GM12878 (cell line): ENCODE measurements at regions not wholly inside any gene's neighbourhood (a gene's known extent, or its start where the extent isn't known, plus 50 kb on each side); places are given as distances from the start of the nearest gene placed in this dataset.

Experiments used
- ATAC-seq: fragments of 200-7000 bp; cut with Tn5 transposase; 3 replicates; pipeline ENCODE4 v1.9.1; 2020; ENCODE audit warnings: mild to moderate bottlenecking, moderate library complexity
- BruUV-seq: library from RNA; stranded (reverse); fragments of 400-500 nt; replicated peaks from 2 replicates; lab custom pipeline; 2021; lab: Mats Ljungman, UMichigan
- CTCF ChIA-PET: fragments of 300-600 bp; sonication (Branson Sonifier 250); formaldehyde crosslinking; extraction: SDS; loops from one replicate; lab custom pipeline; 2021; ENCODE audit warnings: inconsistent platforms; lab: Yijun Ruan, JAX
- POLR2A ChIA-PET: fragments of 350-600 bp; formaldehyde crosslinking; extraction: SDS; loops from one replicate; lab custom pipeline; 2021; ENCODE audit warnings: inconsistent platforms; lab: Charles Lee
- RAD21 ChIA-PET: fragments of 300-600 bp; sonication (Branson Sonifier 250); formaldehyde crosslinking; loops from one replicate; lab custom pipeline; 2023; ENCODE audit warnings: antibody characterized with exemption; ENCODE audit not compliant: unreplicated experiment; lab: Charles Lee
- SMC1A ChIA-PET: fragments of 300-600 bp; sonication (Branson Sonifier 250); formaldehyde crosslinking; loops from one replicate; lab custom pipeline; 2023; ENCODE audit not compliant: unreplicated experiment, uncharacterized antibody; lab: Charles Lee
- DNase-seq: peaks from one replicate; pipeline ENCODE4 v3.0.0-alpha.2; 2011; ENCODE audit warnings: low read depth, low spot score
- FAIRE-seq: peaks from 3 replicates; lab custom pipeline; 2011; peaks lifted over from hg19 to GRCh38; lab: Jason Lieb, UNC
- H2AFZ ChIP-seq: 2 replicates; pipeline ENCODE4 v1.6.0; 2011; ENCODE audit warnings: low read depth, low read length, control low read depth; ENCODE audit not compliant: control insufficient read depth
- H3K27ac ChIP-seq: 2 replicates; pipeline ENCODE4 v1.5.1; 2011; ENCODE audit warnings: control low read depth; ENCODE audit not compliant: control insufficient read depth, insufficient read depth
- H3K27me3 ChIP-seq, 2 experiments: replicated peaks in 1 of 2; 2 replicates each; pipeline versions ENCODE4 v1.6.0 to v1.6.1; 2011; ENCODE audit warnings: low read length in 1 of 2; ENCODE audit not compliant: control insufficient read depth in 2 of 2, insufficient read depth in 2 of 2
- H3K36me3 ChIP-seq, 2 experiments: 2 replicates each; pipeline ENCODE4 v1.5.1; 2011; ENCODE audit warnings: low read length in 1 of 2; ENCODE audit not compliant: control insufficient read depth in 2 of 2, insufficient read depth in 2 of 2
- H3K4me1 ChIP-seq: 2 replicates; pipeline ENCODE4 v1.6.1; 2011; ENCODE audit warnings: mild to moderate bottlenecking, low read length, moderate library complexity, mixed read lengths; ENCODE audit not compliant: control insufficient read depth, insufficient read depth
- H3K4me2 ChIP-seq: 2 replicates; pipeline ENCODE4 v1.6.0; 2011; ENCODE audit warnings: control low read depth; ENCODE audit not compliant: control insufficient read depth, insufficient read depth
- H3K4me3 ChIP-seq: fragments of 200-600 bp; sonication (generic); 2 replicates; pipeline ENCODE4 v1.5.1; 2016
- H3K79me2 ChIP-seq: 2 replicates; pipeline ENCODE4 v1.6.0; 2011; ENCODE audit warnings: low read length; ENCODE audit not compliant: control insufficient read depth, insufficient read depth
- H3K9ac ChIP-seq: 2 replicates; pipeline ENCODE4 v1.8.0; 2011; ENCODE audit warnings: low read length, control low read depth, mixed read lengths; ENCODE audit not compliant: control insufficient read depth, insufficient read depth
- H3K9me3 ChIP-seq: replicated peaks from 3 replicates; pipeline ENCODE4 v1.5.1; 2011; ENCODE audit warnings: mild to moderate bottlenecking, low read length; ENCODE audit not compliant: control insufficient read depth, insufficient read depth
- H4K20me1 ChIP-seq: 2 replicates; pipeline ENCODE4 v1.6.0; 2011; ENCODE audit not compliant: control insufficient read depth, insufficient read depth
- ATF7 ChIP-seq: fragments of 450-650 bp; IDR thresholded peaks from 2 replicates; pipeline ENCODE4 v1.6.1; 2016; ENCODE audit warnings: low read depth, mild to moderate bottlenecking
- BMI1 ChIP-seq: fragments of 450-650 bp; IDR thresholded peaks from 2 replicates; pipeline ENCODE4 v1.6.1; 2016; ENCODE audit warnings: mild to moderate bottlenecking, moderate library complexity, borderline replicate concordance
- CEBPB ChIP-seq, 2 experiments: fragments of 150-350 bp in 1 of 2; IDR thresholded peaks; 2 replicates each; pipeline ENCODE4 v1.6.1; 2012 to 2014; ENCODE audit warnings: low read depth in 2 of 2, low read length in 2 of 2, borderline replicate concordance in 1 of 2, inconsistent platforms in 1 of 2
- CHD1 ChIP-seq: IDR thresholded peaks from 2 replicates; pipeline ENCODE4 v1.6.1; 2012; ENCODE audit warnings: low read depth, low read length, improper control_type of control experiment
- HCFC1 ChIP-seq: fragments of 150-350 bp; IDR thresholded peaks from 2 replicates; pipeline ENCODE4 v1.6.1; 2014; ENCODE audit warnings: low read length
- HDAC2 ChIP-seq: fragments of 200-600 bp; sonication (generic); IDR thresholded peaks from 2 replicates; pipeline ENCODE4 v1.6.1; 2017
- JUND ChIP-seq: IDR thresholded peaks from 2 replicates; pipeline ENCODE4 v1.6.1; 2012; ENCODE audit warnings: low read depth, mild to moderate bottlenecking, low read length, improper control_type of control experiment, moderate library complexity
- MYC ChIP-seq: IDR thresholded peaks from 2 replicates; pipeline ENCODE4 v1.6.1; 2011; ENCODE audit warnings: mild to moderate bottlenecking, low read length, moderate library complexity, inconsistent platforms; ENCODE audit not compliant: insufficient read depth, insufficient replicate concordance, insufficient read length, severe bottlenecking
- NR2C2 ChIP-seq: IDR thresholded peaks from 2 replicates; pipeline ENCODE4 v1.6.1; 2011; ENCODE audit warnings: borderline replicate concordance, low read depth; ENCODE audit not compliant: control insufficient read depth, insufficient read length
- PBX3 ChIP-seq: IDR thresholded peaks from 2 replicates; pipeline ENCODE4 v1.6.1; 2011; ENCODE audit warnings: mild to moderate bottlenecking, low read depth, low read length, moderate library complexity; ENCODE audit not compliant: insufficient replicate concordance
- REST ChIP-seq: IDR thresholded peaks from 2 replicates; pipeline ENCODE4 v1.6.1; 2012; ENCODE audit warnings: mild to moderate bottlenecking, low read depth, low read length
- SMAD5 ChIP-seq: IDR thresholded peaks from 2 replicates; pipeline ENCODE4 v1.6.1; 2016; ENCODE audit warnings: antibody characterized with exemption, low read depth
- SMARCA5 ChIP-seq: fragments of 450-650 bp; IDR thresholded peaks from 2 replicates; pipeline ENCODE4 v1.6.1; 2017; ENCODE audit warnings: mild to moderate bottlenecking
- USF1 ChIP-seq: IDR thresholded peaks from 2 replicates; pipeline ENCODE4 v1.6.1; 2011; ENCODE audit warnings: borderline replicate concordance, low read depth, mild to moderate bottlenecking, moderate library complexity, mixed read lengths, low read length; ENCODE audit not compliant: insufficient read depth; ENCODE audit errors: extremely low read length
- ZBTB11 ChIP-seq: fragments of 450-650 bp; formaldehyde crosslinking; IDR thresholded peaks from 2 replicates; pipeline ENCODE4 v1.5.0; 2022; ENCODE audit warnings: mild to moderate bottlenecking, missing genetic modification characterization
- ZNF24 ChIP-seq: fragments of 450-650 bp; IDR thresholded peaks from 2 replicates; pipeline ENCODE4 v1.6.1; 2017; ENCODE audit warnings: antibody characterized with exemption, mild to moderate bottlenecking
- ZNF384 ChIP-seq: IDR thresholded peaks from 2 replicates; pipeline ENCODE4 v1.6.1; 2012; ENCODE audit warnings: low read depth, mild to moderate bottlenecking, low read length, improper control_type of control experiment, borderline replicate concordance
- WGBS: methylation state at CpG from one replicate; pipeline ENCODE4 v1.1.6; 2016; ENCODE audit warnings: low lambda C conversion rate; ENCODE audit not compliant: insufficient replicate concordance, insufficient coverage; ENCODE audit errors: missing lambda C conversion rate; 5-methylcytosine and 5-hydroxymethylcytosine counted together
- in situ Hi-C: fragments of 300-500 bp; cut with MboI; formaldehyde crosslinking; loops from 9 replicates; pipeline ENCODE4 v1.14.3; 2018; ENCODE audit warnings: mixed read lengths
- intact Hi-C: fragments of 100-400 bp; cut with micrococcal nuclease; formaldehyde crosslinking; loops from one replicate; pipeline ENCODE4 v1.14.2; 2022; ENCODE audit not compliant: unreplicated experiment

DNA sequence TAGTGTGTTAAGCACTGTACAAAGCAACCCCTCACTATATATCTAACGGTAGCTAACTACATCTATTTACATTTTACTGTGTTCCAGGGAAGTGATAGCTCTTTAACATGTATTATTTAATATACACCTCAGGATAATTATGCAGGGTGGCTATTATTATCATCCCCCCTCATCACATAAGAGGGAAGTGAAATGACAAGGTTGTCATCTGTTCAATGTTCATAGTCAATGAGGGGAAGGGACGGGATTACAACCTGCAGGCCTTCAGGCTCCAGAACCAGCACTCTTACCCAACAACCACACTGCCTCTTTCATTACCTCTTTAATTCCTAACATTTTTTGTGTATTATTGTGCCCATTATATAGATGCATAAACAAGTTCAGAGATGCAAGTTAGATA lies 238.7 kb upstream of the ANO3 start:
- Histone ChIP-seq H3K4me3 (no peak overlapping the region), H2AFZ (no peak overlapping the region), H3K9me3 (no peaks in the 10 kb centered on the region; the same call in 2 of the 3 replicates), H4K20me1 (no peaks in the 10 kb centered on the region), H3K79me2 (no peaks in the 10 kb centered on the region), H3K27ac (no peak overlapping the region), H3K36me3 (no peaks in the 10 kb centered on the region), H3K4me2 (no peak overlapping the region), H3K9ac (no peak overlapping the region), H3K27me3 (no peaks in the 10 kb centered on the region), H3K4me1 (peaks cover 5% of the 10 kb centered on the region)
- 0% methylated on average over 2 of the region's 2 CpGs for WGBS
- FAIRE-seq (no peak), ATAC-seq (no peak), DNase-seq (no peak)
- RAD21 ChIA-PET, result no interaction called here
- POLR2A ChIA-PET, result no interaction called here
- CTCF ChIA-PET, result no interaction called here
- in situ Hi-C loops, result no loop called here
- intact Hi-C loops, result no loop called here
- SMC1A ChIA-PET, result interaction anchor here (1.0 to 1.5 kb wide), 2 partner anchors 7 to 16 kb away, joined by 3 to 5 read pairs; no protein-coding TSS in a partner anchor
- no TSS peak for BruUV-seq
- TF ChIP-seq BMI1, result no peak
- no peak for TF ChIP-seq ZBTB11 (CRISPR knock-in tag)
- TF ChIP-seq REST, result no peak
- TF ChIP-seq SMAD5, result no peak
- no peak for TF ChIP-seq ATF7
- TF ChIP-seq HCFC1, result no peak
- TF ChIP-seq JUND, result no peak
- no peak for TF ChIP-seq PBX3
- TF ChIP-seq NR2C2, result no peak
- no peak for TF ChIP-seq MYC
- TF ChIP-seq SMARCA5, result no peak
- no peak for TF ChIP-seq ZNF384
- no peak for TF ChIP-seq HDAC2
- TF ChIP-seq CHD1, result no peak
- no peak for TF ChIP-seq ZNF24
- TF ChIP-seq USF1, result no peak
- TF ChIP-seq CEBPB (IDR thresholded peaks at IDR 0.05; ENCODE audit: borderline replicate concordance in 1 of 2, low read depth in 2 of 2, low read length in 2 of 2), result no peak
